ENCODE measurements at regions not wholly inside any gene's neighbourhood (a gene's known extent, or its start where the extent isn't known, plus 50 kb on each side); places are given as distances from the start of the nearest gene placed in this dataset.

DNA sequence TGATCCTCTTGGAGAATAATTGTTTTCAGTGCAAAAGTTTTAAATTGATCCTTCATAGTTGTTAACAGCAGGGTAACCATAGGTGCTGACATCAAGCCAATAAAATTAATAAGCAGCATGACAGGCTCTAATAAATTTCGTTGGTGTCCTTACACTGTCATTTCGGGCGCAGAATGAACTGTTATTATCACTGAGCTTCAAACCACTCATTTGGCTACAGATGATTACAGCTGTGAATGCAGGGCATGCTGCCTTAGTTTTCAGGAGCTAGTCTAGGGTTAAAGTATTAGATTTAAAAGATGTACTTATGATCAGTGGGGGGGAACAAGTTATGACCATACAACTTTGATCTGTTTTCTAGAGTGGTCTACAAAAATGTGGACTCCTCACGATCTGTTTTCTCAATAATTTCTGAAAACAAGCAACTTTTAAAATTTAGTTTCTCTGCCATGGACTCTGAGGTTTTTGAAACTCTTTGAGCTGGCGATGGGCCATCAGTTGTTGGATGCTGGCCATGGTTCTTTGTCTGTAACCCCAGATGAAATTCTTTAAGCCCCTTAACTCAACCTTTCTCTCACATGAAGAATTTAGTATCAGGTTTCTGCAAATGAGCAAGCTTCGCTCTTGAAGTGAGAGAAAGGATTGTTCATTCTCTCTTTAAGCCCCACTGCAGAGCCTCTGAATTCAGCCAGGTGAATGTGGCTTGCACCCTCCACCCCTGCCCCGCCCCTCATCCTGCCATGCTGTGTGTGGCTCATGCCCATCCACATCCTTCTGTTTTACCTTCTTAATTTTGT lies 99.1 kb upstream of the MTHFD1L start (continued):
- TF ChIP-seq, protein P1, sequence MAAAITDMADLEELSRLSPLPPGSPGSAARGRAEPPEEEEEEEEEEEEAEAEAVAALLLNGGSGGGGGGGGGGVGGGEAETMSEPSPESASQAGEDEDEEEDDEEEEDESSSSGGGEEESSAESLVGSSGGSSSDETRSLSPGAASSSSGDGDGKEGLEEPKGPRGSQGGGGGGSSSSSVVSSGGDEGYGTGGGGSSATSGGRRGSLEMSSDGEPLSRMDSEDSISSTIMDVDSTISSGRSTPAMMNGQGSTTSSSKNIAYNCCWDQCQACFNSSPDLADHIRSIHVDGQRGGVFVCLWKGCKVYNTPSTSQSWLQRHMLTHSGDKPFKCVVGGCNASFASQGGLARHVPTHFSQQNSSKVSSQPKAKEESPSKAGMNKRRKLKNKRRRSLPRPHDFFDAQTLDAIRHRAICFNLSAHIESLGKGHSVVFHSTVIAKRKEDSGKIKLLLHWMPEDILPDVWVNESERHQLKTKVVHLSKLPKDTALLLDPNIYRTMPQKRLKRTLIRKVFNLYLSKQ (tag by site-specific recombination; IDR thresholded peaks at IDR 0.05; ENCODE audit: borderline replicate concordance): no peak
- TF ChIP-seq ZNF501 (tag by site-specific recombination; IDR thresholded peaks at IDR 0.05) (no peak), ZXDB (tag by site-specific recombination; IDR thresholded peaks at IDR 0.05) (0 out of 2 replicates have a peak, but pooled peaks have one; percentile 30), ZNF138 (tag by site-specific recombination; IDR thresholded peaks at IDR 0.05; ENCODE audit: borderline replicate concordance) (no peak), ZNF155 (tag by site-specific recombination; IDR thresholded peaks at IDR 0.05) (no peak), ZNF555 (tag by site-specific recombination; conservative IDR thresholded peaks at IDR 0.05) (no peak), ZNF670 (tag by site-specific recombination; IDR thresholded peaks at IDR 0.05; ENCODE audit: low read depth) (no peak), ZNF266 (tag by site-specific recombination; IDR thresholded peaks at IDR 0.05; ENCODE audit: low read depth) (no peak), ZNF350 (tag by site-specific recombination; IDR thresholded peaks at IDR 0.05) (no peak), KLF1 (tag by site-specific recombination; IDR thresholded peaks at IDR 0.05) (no peak), ZNF529 (tag by site-specific recombination; IDR thresholded peaks at IDR 0.05; ENCODE audit: insufficient replicate concordance) (no peak), KLF8 (tag by site-specific recombination; IDR thresholded peaks at IDR 0.05) (no peak), HOXC10 (CRISPR knock-in tag; IDR thresholded peaks at IDR 0.05) (no peak), ZNF621 (tag by site-specific recombination; IDR thresholded peaks at IDR 0.05) (no peak), ZNF660 (tag by site-specific recombination; IDR thresholded peaks at IDR 0.05) (peak; percentile 81), ZBTB8A (tag by site-specific recombination; IDR thresholded peaks at IDR 0.05) (0 out of 2 replicates have a peak, but pooled peaks have one; percentile 7), KLF9 (tag by site-specific recombination; IDR thresholded peaks at IDR 0.05; ENCODE audit: low read depth) (peak; percentile 17; the same call in 1 of the 2 replicates), ZNF175 (tag by site-specific recombination; IDR thresholded peaks at IDR 0.05) (no peak), FEZF1 (tag by site-specific recombination; IDR thresholded peaks at IDR 0.05) (peak; percentile 64), ZNF202 (tag by site-specific recombination; IDR thresholded peaks at IDR 0.05; ENCODE audit: borderline replicate concordance) (no peak)
- TF ChIP-seq, protein P2, sequence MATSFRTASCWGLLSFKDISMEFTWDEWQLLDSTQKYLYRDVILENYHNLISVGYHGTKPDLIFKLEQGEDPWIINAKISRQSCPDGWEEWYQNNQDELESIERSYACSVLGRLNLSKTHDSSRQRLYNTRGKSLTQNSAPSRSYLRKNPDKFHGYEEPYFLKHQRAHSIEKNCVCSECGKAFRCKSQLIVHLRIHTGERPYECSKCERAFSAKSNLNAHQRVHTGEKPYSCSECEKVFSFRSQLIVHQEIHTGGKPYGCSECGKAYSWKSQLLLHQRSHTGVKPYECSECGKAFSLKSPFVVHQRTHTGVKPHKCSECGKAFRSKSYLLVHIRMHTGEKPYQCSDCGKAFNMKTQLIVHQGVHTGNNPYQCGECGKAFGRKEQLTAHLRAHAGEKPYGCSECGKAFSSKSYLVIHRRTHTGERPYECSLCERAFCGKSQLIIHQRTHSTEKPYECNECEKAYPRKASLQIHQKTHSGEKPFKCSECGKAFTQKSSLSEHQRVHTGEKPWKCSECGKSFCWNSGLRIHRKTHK (tag by site-specific recombination; IDR thresholded peaks at IDR 0.05): no peak
- TF ChIP-seq, protein P3, sequence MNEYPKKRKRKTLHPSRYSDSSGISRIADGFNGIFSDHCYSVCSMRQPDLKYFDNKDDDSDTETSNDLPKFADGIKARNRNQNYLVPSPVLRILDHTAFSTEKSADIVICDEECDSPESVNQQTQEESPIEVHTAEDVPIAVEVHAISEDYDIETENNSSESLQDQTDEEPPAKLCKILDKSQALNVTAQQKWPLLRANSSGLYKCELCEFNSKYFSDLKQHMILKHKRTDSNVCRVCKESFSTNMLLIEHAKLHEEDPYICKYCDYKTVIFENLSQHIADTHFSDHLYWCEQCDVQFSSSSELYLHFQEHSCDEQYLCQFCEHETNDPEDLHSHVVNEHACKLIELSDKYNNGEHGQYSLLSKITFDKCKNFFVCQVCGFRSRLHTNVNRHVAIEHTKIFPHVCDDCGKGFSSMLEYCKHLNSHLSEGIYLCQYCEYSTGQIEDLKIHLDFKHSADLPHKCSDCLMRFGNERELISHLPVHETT (tag by site-specific recombination; IDR thresholded peaks at IDR 0.05): no peak
- TF ChIP-seq, protein P4, sequence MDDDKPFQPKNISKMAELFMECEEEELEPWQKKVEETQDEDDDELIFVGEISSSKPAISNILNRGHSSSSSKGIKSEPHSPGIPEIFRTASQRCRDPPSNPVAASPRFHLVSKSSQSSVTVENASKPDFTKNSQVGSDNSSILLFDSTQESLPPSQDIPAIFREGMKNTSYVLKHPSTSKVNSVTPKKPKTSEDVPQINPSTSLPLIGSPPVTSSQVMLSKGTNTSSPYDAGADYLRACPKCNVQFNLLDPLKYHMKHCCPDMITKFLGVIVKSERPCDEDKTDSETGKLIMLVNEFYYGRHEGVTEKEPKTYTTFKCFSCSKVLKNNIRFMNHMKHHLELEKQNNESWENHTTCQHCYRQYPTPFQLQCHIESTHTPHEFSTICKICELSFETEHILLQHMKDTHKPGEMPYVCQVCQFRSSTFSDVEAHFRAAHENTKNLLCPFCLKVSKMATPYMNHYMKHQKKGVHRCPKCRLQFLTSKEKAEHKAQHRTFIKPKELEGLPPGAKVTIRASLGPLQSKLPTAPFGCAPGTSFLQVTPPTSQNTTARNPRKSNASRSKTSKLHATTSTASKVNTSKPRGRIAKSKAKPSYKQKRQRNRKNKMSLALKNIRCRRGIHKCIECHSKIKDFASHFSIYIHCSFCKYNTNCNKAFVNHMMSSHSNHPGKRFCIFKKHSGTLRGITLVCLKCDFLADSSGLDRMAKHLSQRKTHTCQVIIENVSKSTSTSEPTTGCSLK (tag by site-specific recombination; IDR thresholded peaks at IDR 0.05): no peak
- TF ChIP-seq, protein P5, sequence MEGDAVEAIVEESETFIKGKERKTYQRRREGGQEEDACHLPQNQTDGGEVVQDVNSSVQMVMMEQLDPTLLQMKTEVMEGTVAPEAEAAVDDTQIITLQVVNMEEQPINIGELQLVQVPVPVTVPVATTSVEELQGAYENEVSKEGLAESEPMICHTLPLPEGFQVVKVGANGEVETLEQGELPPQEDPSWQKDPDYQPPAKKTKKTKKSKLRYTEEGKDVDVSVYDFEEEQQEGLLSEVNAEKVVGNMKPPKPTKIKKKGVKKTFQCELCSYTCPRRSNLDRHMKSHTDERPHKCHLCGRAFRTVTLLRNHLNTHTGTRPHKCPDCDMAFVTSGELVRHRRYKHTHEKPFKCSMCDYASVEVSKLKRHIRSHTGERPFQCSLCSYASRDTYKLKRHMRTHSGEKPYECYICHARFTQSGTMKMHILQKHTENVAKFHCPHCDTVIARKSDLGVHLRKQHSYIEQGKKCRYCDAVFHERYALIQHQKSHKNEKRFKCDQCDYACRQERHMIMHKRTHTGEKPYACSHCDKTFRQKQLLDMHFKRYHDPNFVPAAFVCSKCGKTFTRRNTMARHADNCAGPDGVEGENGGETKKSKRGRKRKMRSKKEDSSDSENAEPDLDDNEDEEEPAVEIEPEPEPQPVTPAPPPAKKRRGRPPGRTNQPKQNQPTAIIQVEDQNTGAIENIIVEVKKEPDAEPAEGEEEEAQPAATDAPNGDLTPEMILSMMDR (tag by site-specific recombination; IDR thresholded peaks at IDR 0.05): no peak
- TF ChIP-seq, protein P6, sequence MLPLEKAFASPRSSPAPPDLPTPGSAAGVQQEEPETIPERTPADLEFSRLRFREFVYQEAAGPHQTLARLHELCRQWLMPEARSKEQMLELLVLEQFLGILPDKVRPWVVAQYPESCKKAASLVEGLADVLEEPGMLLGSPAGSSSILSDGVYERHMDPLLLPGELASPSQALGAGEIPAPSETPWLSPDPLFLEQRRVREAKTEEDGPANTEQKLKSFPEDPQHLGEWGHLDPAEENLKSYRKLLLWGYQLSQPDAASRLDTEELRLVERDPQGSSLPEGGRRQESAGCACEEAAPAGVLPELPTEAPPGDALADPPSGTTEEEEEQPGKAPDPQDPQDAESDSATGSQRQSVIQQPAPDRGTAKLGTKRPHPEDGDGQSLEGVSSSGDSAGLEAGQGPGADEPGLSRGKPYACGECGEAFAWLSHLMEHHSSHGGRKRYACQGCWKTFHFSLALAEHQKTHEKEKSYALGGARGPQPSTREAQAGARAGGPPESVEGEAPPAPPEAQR (tag by site-specific recombination; IDR thresholded peaks at IDR 0.05): no peak
- TF ChIP-seq, protein P7, sequence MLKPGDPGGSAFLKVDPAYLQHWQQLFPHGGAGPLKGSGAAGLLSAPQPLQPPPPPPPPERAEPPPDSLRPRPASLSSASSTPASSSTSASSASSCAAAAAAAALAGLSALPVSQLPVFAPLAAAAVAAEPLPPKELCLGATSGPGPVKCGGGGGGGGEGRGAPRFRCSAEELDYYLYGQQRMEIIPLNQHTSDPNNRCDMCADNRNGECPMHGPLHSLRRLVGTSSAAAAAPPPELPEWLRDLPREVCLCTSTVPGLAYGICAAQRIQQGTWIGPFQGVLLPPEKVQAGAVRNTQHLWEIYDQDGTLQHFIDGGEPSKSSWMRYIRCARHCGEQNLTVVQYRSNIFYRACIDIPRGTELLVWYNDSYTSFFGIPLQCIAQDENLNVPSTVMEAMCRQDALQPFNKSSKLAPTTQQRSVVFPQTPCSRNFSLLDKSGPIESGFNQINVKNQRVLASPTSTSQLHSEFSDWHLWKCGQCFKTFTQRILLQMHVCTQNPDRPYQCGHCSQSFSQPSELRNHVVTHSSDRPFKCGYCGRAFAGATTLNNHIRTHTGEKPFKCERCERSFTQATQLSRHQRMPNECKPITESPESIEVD (tag by site-specific recombination; IDR thresholded peaks at IDR 0.05): no peak; the same call in 1 of the 2 replicates
